ENCODE measurements at regions not wholly inside any gene's neighbourhood (a gene's known extent, or its start where the extent isn't known, plus 50 kb on each side); places are given as distances from the start of the nearest gene placed in this dataset.

GRCh38 chr13:83184150-83184475, 698.2 kb downstream of the SLITRK1 start:
- Histone ChIP-seq H3K27ac (no peak overlapping the region), H3K4me3 (no peak overlapping the region), H3K27me3 (no peaks in the 10 kb centered on the region)

GRCh38 chr13:83183439-83184149, 698.7 kb downstream of the SLITRK1 start:
- H3K36me3 ChIP-seq, result no peaks in the 10 kb centered on the region
- H3K4me1 ChIP-seq, result no peaks in the 10 kb centered on the region
- H3K4me3 ChIP-seq, result no peak overlapping the region
- no peaks in the 10 kb centered on the region for H3K27me3 ChIP-seq
- H3K9me3 ChIP-seq (replicated peaks), result 0 out of 2 replicates have a peak, but pooled peaks cover 4% of the 10 kb centered on the region
- DNase-seq, result no peak
- H3K27ac ChIP-seq, result no peak overlapping the region

More at GRCh38 chr13:83184150-83184475, 698.2 kb downstream of the SLITRK1 start:
- H3K9me3 ChIP-seq (replicated peaks), result 0 out of 2 replicates have a peak, but pooled peaks cover 4% of the 10 kb centered on the region
- H3K4me1 ChIP-seq, result no peaks in the 10 kb centered on the region
- DNase-seq, result no peak
- H3K36me3 ChIP-seq, result no peaks in the 10 kb centered on the region

GRCh38 chr13:83182845-83183244, 699.4 kb downstream of the SLITRK1 start:
- no peak overlapping the region for H3K27ac ChIP-seq
- no peaks in the 10 kb centered on the region for H3K36me3 ChIP-seq
- H3K27me3 ChIP-seq, result no peaks in the 10 kb centered on the region
- 0 out of 2 replicates have a peak, but pooled peaks cover 4% of the 10 kb centered on the region for H3K9me3 ChIP-seq (replicated peaks)
- DNase-seq, result no peak
- no peaks in the 10 kb centered on the region for H3K4me1 ChIP-seq
- no peak overlapping the region for H3K4me3 ChIP-seq

DNA sequence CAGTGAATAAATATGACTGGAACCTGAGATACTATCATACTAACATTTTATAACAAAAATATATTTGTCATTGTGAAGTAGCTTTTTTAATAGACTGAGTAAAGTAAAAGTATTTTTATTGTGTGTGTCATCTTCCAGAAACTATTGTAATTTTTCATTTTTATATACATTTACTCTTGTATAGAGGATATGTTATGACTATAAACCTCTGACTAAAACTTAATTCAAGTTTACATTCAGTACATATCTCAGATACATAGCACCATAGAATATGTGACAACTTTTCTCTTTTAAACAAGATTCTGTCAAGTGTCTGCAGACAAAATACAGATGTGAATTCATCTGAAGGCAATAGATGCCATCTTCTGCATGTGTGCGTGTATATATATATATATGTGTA, 704.3 kb downstream of the SLITRK1 start:
- Histone ChIP-seq H3K27me3 (no peaks in the 10 kb centered on the region), H3K9me3 (replicated peaks) (no peaks in the 10 kb centered on the region), H3K27ac (no peak overlapping the region), H3K4me3 (no peak overlapping the region), H3K36me3 (no peaks in the 10 kb centered on the region), H3K4me1 (peaks cover 3% of the 10 kb centered on the region; the same call in 1 of the 2 replicates)
- DNase-seq, result no peak

DNA sequence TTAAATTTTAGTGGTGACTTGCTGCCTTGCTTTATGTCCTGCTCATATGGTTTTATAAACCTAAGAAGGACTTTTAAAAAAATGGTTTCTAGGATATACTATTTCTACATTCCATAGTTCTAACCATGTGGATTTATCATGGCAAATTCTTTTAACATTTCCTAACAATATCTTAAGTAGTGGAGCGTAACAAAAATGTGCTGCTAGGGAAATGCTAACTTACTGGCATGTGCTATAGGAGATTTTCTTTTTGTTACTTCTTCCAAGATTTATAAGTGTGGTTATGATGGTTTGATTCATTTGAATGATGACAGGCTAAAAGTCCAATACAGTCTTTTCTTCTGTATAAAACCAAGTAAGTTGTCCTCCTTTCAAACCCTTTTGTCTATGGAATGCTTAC, 713.7 kb downstream of the SLITRK1 start:
- Histone ChIP-seq H3K27ac (no peak overlapping the region), H3K4me3 (no peak overlapping the region), H3K27me3 (no peaks in the 10 kb centered on the region), H3K4me1 (no peaks in the 10 kb centered on the region), H3K36me3 (no peaks in the 10 kb centered on the region), H3K9me3 (replicated peaks) (no peaks in the 10 kb centered on the region)
- no peak for DNase-seq

- no peak for DNase-seq
- Histone ChIP-seq H3K36me3 (no peaks in the 10 kb centered on the region), H3K27ac (no peak overlapping the region), H3K4me1 (no peaks in the 10 kb centered on the region), H3K27me3 (no peaks in the 10 kb centered on the region), H3K4me3 (no peak overlapping the region), H3K9me3 (replicated peaks) (no peaks in the 10 kb centered on the region)
These were observed 715.1 kb downstream of the SLITRK1 start for GRCh38 chr13:83167203-83167602.

GRCh38 chr13:83166550-83166949, 715.7 kb downstream of the SLITRK1 start:
- H3K36me3 ChIP-seq, result no peaks in the 10 kb centered on the region
- no peaks in the 10 kb centered on the region for H3K4me1 ChIP-seq
- H3K27ac ChIP-seq, result no peak overlapping the region
- H3K9me3 ChIP-seq (replicated peaks), result no peaks in the 10 kb centered on the region
- H3K27me3 ChIP-seq, result no peaks in the 10 kb centered on the region
- DNase-seq, result no peak
- no peak overlapping the region for H3K4me3 ChIP-seq

- Histone ChIP-seq H3K36me3 (no peaks in the 10 kb centered on the region), H3K4me1 (no peaks in the 10 kb centered on the region; the same call in 1 of the 2 replicates), H3K9me3 (replicated peaks) (no peaks in the 10 kb centered on the region), H3K27me3 (no peaks in the 10 kb centered on the region), H3K4me3 (no peak overlapping the region), H3K27ac (no peak overlapping the region)
- peak in 1 of 2 experiments; percentile 10 for DNase-seq
These were observed 719.8 kb downstream of the SLITRK1 start for GRCh38 chr13:83162493-83162892.

GRCh38 chr13:83153848-83154247, 728.4 kb downstream of the SLITRK1 start:
- H3K27ac ChIP-seq, result no peak overlapping the region
- H3K4me3 ChIP-seq, result no peak overlapping the region
- no peaks in the 10 kb centered on the region for H3K36me3 ChIP-seq
- DNase-seq, result peak in 1 of 2 experiments; percentile 10
- H3K4me1 ChIP-seq, result no peaks in the 10 kb centered on the region
- no peaks in the 10 kb centered on the region for H3K9me3 ChIP-seq (replicated peaks)
- no peaks in the 10 kb centered on the region for H3K27me3 ChIP-seq

DNA sequence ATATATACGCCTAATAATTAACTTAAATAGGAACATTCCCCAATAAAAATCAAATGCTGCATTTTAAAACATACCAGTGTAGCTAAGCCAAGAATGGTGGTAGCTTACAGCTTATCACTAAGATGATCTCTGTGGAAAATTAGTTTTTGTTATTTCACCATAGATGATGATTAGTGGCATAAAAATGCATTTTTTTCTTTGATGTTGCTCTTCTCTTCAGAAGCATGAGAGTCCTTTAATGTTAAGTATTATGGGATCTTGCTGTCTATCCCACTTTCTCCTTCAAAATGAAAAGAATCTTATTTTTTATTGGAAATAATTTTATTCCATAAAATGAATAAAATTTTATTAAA, 731.0 kb downstream of the SLITRK1 start:
- Histone ChIP-seq H3K36me3 (no peaks in the 10 kb centered on the region), H3K27ac (no peak overlapping the region), H3K27me3 (no peaks in the 10 kb centered on the region), H3K4me3 (no peak overlapping the region), H3K9me3 (replicated peaks) (no peaks in the 10 kb centered on the region), H3K4me1 (no peaks in the 10 kb centered on the region)
- DNase-seq, result no peak

DNA sequence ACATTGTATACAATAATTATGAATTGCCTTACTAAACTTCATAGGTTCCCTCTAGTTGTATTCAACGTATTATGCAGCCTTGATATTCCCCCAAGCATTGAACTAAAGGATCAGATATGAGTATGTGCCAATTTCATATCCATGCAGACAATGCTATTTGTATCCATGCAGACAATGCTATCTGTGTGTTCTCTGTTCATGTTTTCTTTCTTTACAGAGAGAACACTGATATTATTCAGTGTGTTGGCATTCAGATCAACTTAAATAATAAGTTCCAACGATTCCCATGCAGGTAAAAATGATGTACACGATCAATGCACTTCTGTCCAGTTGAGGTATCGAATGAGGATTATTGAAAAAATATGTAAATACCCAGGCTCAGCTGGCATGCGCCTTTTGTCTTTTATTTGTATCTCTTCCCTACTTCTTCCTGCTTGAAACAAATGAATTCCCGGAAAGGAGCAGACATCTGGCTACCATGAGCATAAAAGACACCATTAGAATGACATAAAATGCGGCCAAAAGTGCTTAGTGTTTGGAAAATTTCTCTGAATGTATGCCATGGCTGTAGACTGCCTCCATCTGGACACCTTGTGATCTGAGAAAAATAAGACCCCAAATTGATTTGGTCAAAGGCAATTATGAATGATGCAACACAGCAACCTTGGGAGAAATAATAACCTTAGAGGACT, 731.5 kb downstream of the SLITRK1 start:
- no peak overlapping the region for H3K27ac ChIP-seq
- no peaks in the 10 kb centered on the region for H3K36me3 ChIP-seq
- H3K4me1 ChIP-seq, result no peaks in the 10 kb centered on the region
- H3K9me3 ChIP-seq (replicated peaks), result no peaks in the 10 kb centered on the region
- H3K27me3 ChIP-seq, result no peaks in the 10 kb centered on the region
- H3K4me3 ChIP-seq, result no peak overlapping the region
- DNase-seq, result no peak

DNA sequence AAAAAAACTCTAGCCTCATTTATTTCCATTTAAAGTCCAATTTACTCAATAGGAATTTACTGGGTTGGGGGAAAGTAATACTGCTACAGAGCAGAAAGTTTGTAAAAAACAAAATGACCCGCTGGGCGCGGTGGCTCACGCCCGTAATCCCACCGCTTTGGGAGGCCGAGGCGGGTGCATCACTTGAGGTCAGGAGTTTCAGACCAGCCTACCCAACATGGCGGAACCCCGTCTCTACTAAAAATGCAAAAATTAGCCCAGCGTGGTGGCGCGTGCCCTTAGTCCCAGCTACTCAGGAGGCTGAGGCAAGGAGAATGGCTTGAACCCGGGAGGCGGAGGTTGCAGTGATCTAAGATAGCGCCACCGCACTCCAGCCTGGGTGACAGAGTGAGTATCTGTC, 745.6 kb downstream of the SLITRK1 start:
- Histone ChIP-seq H3K4me3 (no peak overlapping the region), H3K36me3 (no peaks in the 10 kb centered on the region), H3K27me3 (no peaks in the 10 kb centered on the region), H3K4me1 (no peaks in the 10 kb centered on the region), H3K9me3 (replicated peaks) (no peaks in the 10 kb centered on the region), H3K27ac (no peak overlapping the region)
- DNase-seq, result no peak

DNA sequence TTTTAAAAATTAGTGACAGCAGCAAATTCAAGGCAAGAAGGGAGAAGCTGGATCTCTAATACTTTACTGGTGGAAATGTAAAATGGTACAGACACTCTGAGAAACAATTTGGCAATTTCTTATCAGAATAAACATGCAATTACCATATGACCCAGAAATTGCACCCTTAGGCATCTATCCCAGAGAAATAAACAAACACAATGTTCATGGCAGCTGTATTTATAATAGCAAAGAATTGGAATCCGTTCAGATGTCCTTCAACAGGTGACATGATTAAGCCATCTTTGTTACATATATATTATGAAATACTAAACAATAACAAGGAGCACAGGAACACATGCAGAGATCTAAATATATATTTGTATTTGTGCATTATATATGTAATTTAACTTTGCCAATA, 756.5 kb downstream of the SLITRK1 start:
- Histone ChIP-seq H3K4me1 (no peaks in the 10 kb centered on the region), H3K4me3 (no peak overlapping the region), H3K9me3 (replicated peaks) (no peaks in the 10 kb centered on the region), H3K27ac (no peak overlapping the region), H3K27me3 (no peaks in the 10 kb centered on the region), H3K36me3 (no peaks in the 10 kb centered on the region)
- peak in 1 of 2 experiments; percentile 12 for DNase-seq

- H3K4me1 ChIP-seq, result no peaks in the 10 kb centered on the region
- no peaks in the 10 kb centered on the region for H3K9me3 ChIP-seq (replicated peaks)
- H3K4me3 ChIP-seq, result no peak overlapping the region
- peak in 1 of 2 experiments; percentile 3 for DNase-seq
- no peaks in the 10 kb centered on the region for H3K36me3 ChIP-seq
- H3K27ac ChIP-seq, result no peak overlapping the region
- no peaks in the 10 kb centered on the region for H3K27me3 ChIP-seq
These were observed 760.4 kb downstream of the SLITRK1 start for GRCh38 chr13:83121896-83122295.

DNA sequence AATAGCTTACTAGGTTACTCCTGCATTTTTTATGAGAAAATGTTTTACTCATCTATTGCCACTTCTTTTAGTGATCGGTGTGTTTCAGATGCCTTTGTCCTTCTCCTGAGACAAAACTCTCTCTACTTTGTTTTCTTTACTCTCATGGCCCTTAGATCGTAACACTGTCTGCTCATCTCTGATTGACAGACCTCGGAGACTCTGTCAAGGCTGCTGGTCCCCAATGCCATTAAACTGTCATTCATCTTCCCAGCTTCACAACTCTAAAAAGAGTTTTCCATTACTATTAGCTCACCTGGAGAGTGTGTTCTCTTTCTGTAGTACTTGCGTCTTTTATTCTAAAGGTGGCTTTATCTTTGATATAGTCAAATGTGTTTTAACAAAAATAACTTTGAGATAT, 765.2 kb downstream of the SLITRK1 start:
- Histone ChIP-seq H3K27ac (no peak overlapping the region), H3K36me3 (no peaks in the 10 kb centered on the region), H3K9me3 (replicated peaks) (no peaks in the 10 kb centered on the region), H3K4me1 (no peaks in the 10 kb centered on the region), H3K27me3 (no peaks in the 10 kb centered on the region), H3K4me3 (no peak overlapping the region)
- no peak for DNase-seq
